GM12874 (cell line): ENCODE measurements at regions not wholly inside any gene's neighbourhood (a gene's known extent, or its start where the extent isn't known, plus 50 kb on each side); places are given as distances from the start of the nearest gene placed in this dataset.

Source experiments
- CTCF ChIP-seq: IDR thresholded peaks from 2 replicates; pipeline ENCODE4 v1.5.1; 2011; ENCODE audit warnings: low read depth, mild to moderate bottlenecking, control low read depth, low read length, moderate library complexity; ENCODE audit not compliant: insufficient read depth

DNA sequence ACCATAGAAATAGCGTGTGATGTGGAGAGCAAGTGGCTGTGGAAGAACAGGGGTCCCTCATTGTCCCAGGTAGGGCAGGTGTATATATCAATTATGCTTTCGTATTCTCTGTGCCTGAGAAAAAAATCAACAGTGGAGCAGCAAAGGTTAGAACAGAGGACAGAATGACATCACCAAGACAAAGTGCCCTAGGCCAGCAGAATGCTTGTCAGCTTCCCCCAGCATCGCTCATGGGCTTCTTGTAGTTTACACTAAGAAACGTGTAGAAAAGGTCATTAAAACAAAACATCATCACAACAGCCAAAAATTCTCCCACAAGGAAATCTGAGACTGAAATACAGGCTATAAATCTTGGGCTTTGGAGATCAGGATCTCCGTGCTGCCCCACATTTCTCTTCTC lies 288.0 kb downstream of the TDRD15 start:
- TF ChIP-seq CTCF: no peak

DNA sequence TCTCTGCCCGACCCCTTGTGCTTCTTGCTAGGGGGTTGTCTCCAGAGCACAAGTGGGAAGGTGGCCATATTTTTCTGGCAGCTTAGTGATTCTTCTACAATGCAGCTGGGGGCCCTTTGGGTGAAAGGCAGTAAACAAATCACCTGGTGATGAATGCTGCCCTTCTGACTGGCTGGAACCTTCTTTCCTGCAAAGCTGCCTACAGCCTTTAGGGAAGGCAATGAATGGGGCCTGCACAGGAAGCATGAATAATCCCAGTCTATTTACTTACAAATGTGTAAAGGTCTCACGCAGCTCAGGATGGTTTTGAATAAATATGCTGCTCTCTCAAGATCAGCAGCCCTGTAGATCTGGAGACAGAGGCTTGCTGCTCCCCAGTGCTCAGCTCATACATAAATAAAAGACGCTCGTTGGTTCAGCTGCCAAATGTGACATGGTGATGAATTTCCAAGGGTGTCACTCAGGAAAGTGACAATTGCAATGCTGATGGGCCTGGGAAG lies 289.2 kb downstream of the TDRD15 start:
- TF ChIP-seq CTCF: no peak

GRCh38 chr2:21415234-21415633 lies 291.5 kb downstream of the TDRD15 start:
- TF ChIP-seq CTCF: no peak

GRCh38 chr2:21416226-21416625 lies 292.5 kb downstream of the TDRD15 start:
- TF ChIP-seq CTCF: no peak

DNA sequence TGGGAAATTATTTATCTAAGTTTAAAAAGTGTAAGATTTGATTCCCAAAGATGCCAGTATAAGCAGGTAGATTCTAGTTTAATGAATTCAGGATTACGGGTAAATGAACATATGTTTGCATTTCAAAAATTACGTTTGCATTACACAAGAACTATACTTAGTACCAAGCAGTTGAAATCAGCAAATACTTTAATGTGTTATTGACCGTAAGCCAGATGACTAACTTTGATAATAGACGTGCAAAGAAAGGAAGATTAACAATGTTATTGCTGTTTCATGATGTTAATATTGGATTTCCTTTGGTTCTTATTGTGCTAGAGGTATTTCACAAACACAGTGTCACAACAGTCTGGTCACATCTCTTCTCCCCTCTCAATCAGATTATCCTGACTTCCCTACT lies 294.7 kb downstream of the TDRD15 start:
- no peak for TF ChIP-seq CTCF

DNA sequence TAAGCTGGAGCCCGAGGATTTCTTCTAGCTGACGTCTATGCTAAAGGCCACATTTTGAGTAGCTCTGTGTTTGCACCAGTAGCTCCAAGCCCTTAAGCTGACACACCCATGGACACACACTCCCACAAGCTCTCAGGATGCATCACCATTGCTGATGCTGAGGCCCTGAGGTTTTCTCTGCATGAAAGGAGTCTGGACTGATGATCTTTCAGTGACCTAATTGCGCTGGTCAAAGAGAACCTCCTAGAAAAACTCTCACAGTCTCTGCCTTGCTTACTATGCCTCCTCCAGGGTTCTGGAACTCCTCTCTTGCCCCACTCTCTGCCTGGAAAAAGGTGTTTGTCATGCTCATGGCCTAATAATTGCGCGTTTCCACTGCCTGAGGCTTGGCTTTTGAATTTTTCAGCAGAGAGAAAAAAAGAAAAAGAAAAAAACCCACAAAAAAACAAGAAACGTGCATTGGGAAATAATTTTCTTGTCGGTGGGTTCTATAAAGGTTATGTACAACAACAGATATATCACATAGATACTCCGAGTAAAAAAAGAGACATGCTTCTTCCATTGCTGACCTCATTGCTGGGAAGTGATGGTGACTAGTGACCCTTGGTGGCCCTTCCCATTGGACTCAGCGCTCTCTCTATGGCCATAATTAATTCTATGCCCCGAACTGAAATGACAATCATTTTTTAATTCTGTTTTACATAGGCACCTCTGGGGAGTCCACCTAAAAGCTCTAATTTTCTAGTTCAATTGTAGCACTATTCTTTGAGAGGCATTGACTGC lies 297.0 kb downstream of the TDRD15 start:
- TF ChIP-seq CTCF: no peak

GRCh38 chr2:21422050-21422449 lies 298.3 kb downstream of the TDRD15 start:
- TF ChIP-seq CTCF: peak; percentile 73
